Adrenal gland (tissue), 9 donors: ENCODE measurements at regions not wholly inside any gene's neighbourhood (a gene's known extent, or its start where the extent isn't known, plus 50 kb on each side); places are given as distances from the start of the nearest gene placed in this dataset.
A peak's percentile ranks its signal among the peaks of the same experiment; 100 is the strongest.
"Not testable (repeated sequence)": the region's sequence is repeated elsewhere in the genome, so short reads cannot be mapped to it uniquely, and the experiment has no call there.

Source experiments
- DNase-seq, 7 donors: peaks; one replicate each; pipeline ENCODE4 v3.0.0-alpha.2; 2019 to 2020
- H3K27ac ChIP-seq, 5 donors: fragments of 200-600 bp; sonication (generic) in 4 of 5; 1 replicate in 3 of 5; 2 replicates in 2 of 5; pipeline versions ENCODE4 v1.5.1 to v1.8.0; 2016 to 2020; ENCODE audit warnings: mild to moderate bottlenecking in 1 of 5
- H3K27me3 ChIP-seq: fragments of 200-600 bp; 2 replicates; pipeline ENCODE4 v1.8.0; 2021
- H3K36me3 ChIP-seq, 2 donors: fragments of 200-600 bp; replicated peaks in 1 of 2; 1 replicate in 1 of 2; 2 replicates in 1 of 2; pipeline versions ENCODE4 v1.5.1 to v1.8.0; 2018 to 2022
- H3K4me1 ChIP-seq, 2 donors: fragments of 200-600 bp; replicated peaks in 1 of 2; 1 replicate in 1 of 2; 2 replicates in 1 of 2; pipeline versions ENCODE4 v1.5.1 to v1.8.0; 2018 to 2021
- H3K4me3 ChIP-seq, 4 donors: fragments of 200-600 bp; sonication (generic) in 3 of 4; one replicate each; pipeline ENCODE4 v1.5.1; 2016 to 2018
- H3K9me3 ChIP-seq, 3 donors: fragments of 200-600 bp; sonication (generic) in 1 of 3; replicated peaks in 1 of 3; 1 replicate in 2 of 3; 2 replicates in 1 of 3; pipeline versions ENCODE4 v1.5.1 to v1.8.0; 2016 to 2021
- POLR2A ChIP-seq, 2 donors: fragments of 450-650 bp; IDR thresholded peaks; one replicate each; pipeline ENCODE4 v1.6.1; 2017; ENCODE audit warnings: antibody characterized with exemption in 2 of 2, mild to moderate bottlenecking in 2 of 2, moderate library complexity in 1 of 2
- WGBS, 4 donors: extraction: QIAGEN DNeasy Blood & Tissue Kit in 2 of 4; methylation state at CpG; one replicate each; pipeline versions ENCODE4 v1.1.5 to v1.1.7; 2013 to 2017; 5-methylcytosine and 5-hydroxymethylcytosine counted together
- intact Hi-C, 2 donors: fragments of 100-400 bp; cut with DNase I; formaldehyde crosslinking; loops; one replicate each; pipeline versions ENCODE4 v1.14.1 to v1.15.0; 2022 to 2023
- TF ChIP-seq, protein P1 (sequence below), 6 experiments: fragments of 450-650 bp in 4 of 6; fragments of 200-600 bp in 2 of 6; sonication (generic) in 1 of 6; IDR thresholded peaks; 1 replicate in 5 of 6; 2 replicates in 1 of 6; pipeline versions ENCODE4 v1.5.1 to v1.8.0; 2016 to 2021; ENCODE audit warnings: antibody characterized with exemption in 6 of 6, mild to moderate bottlenecking in 2 of 6, moderate library complexity in 1 of 6
- donor health status: healthy with polysubstance abuse.
- donor health status: Bipolar disorder and iron deficiency.
- donor health status: DM: yes; HTN: yes; CAD: no.
- donor health status: DM: no; HTN: no; CAD: no.
- donor health status: DM: no; HTN: no; CAD: no.

DNA sequence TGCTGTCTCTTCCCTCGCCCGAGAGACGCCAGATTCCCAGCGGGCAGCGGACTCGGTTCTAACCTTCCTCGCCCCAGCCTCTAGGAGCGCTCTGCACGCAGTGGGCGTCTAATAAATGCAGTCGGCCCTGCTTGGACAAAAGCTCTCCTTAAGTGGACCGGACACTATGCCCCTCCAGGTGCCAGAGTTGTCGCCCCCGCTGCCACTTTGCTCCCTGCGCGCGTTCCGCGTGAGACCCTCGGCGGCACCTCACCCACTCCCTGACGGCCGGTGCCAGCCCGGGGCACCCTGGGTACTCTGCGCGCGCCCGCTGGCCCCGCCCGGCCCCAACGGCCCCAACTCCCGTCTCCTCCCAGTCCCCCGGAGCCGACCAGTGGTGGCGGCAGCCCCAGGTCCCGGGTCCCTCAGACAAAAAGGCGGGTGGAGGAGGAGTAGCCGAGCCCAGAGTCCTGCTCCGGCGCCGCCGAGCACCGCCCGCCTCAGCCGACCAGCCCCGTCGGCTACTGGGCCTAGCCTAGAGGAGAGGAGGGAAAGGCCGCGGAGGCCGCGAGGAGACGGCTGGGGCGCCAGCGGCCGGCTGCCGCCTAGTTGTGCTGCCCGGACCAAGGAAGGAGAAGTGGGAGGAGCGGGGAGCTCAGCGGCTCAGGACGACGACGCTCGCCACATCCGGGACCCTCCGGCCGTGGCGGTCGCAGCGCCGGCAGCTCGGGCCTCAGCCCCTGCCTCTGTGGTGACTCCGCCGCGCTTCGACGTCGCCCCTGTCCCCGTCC lies 123.0 kb downstream of the GOSR1 start:
- TF ChIP-seq, protein P1, sequence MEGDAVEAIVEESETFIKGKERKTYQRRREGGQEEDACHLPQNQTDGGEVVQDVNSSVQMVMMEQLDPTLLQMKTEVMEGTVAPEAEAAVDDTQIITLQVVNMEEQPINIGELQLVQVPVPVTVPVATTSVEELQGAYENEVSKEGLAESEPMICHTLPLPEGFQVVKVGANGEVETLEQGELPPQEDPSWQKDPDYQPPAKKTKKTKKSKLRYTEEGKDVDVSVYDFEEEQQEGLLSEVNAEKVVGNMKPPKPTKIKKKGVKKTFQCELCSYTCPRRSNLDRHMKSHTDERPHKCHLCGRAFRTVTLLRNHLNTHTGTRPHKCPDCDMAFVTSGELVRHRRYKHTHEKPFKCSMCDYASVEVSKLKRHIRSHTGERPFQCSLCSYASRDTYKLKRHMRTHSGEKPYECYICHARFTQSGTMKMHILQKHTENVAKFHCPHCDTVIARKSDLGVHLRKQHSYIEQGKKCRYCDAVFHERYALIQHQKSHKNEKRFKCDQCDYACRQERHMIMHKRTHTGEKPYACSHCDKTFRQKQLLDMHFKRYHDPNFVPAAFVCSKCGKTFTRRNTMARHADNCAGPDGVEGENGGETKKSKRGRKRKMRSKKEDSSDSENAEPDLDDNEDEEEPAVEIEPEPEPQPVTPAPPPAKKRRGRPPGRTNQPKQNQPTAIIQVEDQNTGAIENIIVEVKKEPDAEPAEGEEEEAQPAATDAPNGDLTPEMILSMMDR (IDR thresholded peaks at IDR 0.05), result peak; percentile 41 to 69 (median 60)
- peak; percentile 82 to 92 for TF ChIP-seq POLR2A (IDR thresholded peaks at IDR 0.05)
- H3K9me3 ChIP-seq, result no peaks in the 10 kb centered on the region
- intact Hi-C loops, result no loop called here
- peak overlapping the region in 3 of 4 donors; percentile 40 to 72 (median 71) for H3K4me3 ChIP-seq
- WGBS, 4 donors, result 0 to 1% (median 0%) methylated on average over 16 to 78 of the region's 78 CpGs
- no peaks in the 10 kb centered on the region for H3K27me3 ChIP-seq
- no peaks in the 10 kb centered on the region for H3K36me3 ChIP-seq
- DNase-seq, result peak; percentile 81 to 88 (median 85)
- peak overlapping the region; percentile 90 to 97 (median 95) for H3K27ac ChIP-seq
- peaks cover 0 to 22% of the 10 kb centered on the region in 2 donors for H3K4me1 ChIP-seq

DNA sequence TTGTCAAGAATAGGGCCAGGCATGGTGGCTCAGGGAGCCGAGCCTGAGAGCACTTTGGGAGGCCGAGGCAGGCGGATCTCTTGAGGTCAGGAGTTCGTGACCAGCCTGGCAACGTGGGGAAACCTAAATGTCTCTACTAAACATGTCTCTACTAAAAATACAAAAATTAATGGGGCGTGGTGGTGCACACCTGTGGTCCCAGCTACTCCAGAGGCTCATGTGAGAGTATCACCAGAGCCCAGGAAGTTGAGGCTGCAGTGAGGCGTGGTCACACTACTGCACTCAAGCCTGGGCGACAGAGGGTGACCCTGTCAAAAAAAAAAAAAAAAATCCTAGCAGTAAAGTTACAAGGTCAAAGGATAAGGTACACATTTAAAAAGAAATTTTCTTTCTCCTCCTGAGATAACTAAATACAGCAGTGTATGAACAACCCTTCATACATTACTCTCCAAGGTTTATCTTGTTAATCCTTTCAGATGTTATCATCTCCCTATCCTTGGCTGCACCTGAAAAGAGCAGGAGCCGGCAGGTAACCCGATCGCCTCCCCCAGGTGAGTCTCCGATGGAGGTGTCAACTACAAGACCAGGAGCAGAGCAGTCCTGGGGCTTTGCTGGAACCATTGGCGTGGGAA lies 122.3 kb downstream of the GOSR1 start:
- 43 to 46% (median 44%) methylated on average over 13 of the region's 13 CpGs for WGBS, 4 donors
- Histone ChIP-seq H3K36me3 (no peaks in the 10 kb centered on the region), H3K27ac (peak overlapping the region; percentile 90 to 97 (median 95)), H3K27me3 (no peaks in the 10 kb centered on the region), H3K4me1 (peaks cover 0 to 16% of the 10 kb centered on the region in 2 donors), H3K4me3 (peak overlapping the region in 2 of 4 donors; percentile 71 to 72), H3K9me3 (no peaks in the 10 kb centered on the region)
- DNase-seq, result no peak
- intact Hi-C loops, result no loop called here
- TF ChIP-seq POLR2A (IDR thresholded peaks at IDR 0.05), result no peak
- TF ChIP-seq, protein P1 (IDR thresholded peaks at IDR 0.05), result no peak

DNA sequence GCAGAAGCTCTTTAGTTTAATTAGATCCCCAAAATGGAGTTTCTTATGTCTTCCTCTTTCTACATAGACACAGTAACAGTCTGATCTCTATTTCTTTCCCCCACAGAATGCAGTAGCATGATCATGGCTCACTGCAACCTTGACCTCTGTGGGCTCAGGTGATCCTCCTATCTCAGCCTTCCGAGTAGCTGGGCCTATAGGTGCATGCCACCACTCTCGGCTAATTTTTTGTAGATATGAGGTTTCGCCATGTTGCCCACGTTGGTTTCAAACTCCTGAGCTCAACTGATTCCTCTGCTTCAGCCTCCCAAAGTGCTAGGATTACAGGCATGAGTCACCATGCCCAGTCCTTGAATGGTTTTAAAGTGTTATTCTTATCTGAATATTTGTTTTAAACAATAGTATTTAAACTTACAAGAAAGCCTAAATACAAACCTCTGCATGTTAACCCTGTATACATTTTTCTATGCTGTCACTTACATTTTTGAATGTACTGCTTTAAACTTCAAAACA lies 120.6 kb downstream of the GOSR1 start:
- DNase-seq, result peak in 1 of 7 donors; percentile 15
- WGBS, 4 donors, result 48 to 61% (median 59%) methylated on average over 4 of the region's 4 CpGs
- TF ChIP-seq POLR2A (IDR thresholded peaks at IDR 0.05), result no peak
- TF ChIP-seq, protein P1 (IDR thresholded peaks at IDR 0.05), result no peak
- Histone ChIP-seq H3K36me3 (no peaks in the 10 kb centered on the region), H3K9me3 (no peaks in the 10 kb centered on the region), H3K27me3 (no peaks in the 10 kb centered on the region), H3K27ac (no peak overlapping the region), H3K4me1 (peaks cover 0 to 15% of the 10 kb centered on the region in 2 donors), H3K4me3 (no peak overlapping the region)
- intact Hi-C loops, result no loop called here

DNA sequence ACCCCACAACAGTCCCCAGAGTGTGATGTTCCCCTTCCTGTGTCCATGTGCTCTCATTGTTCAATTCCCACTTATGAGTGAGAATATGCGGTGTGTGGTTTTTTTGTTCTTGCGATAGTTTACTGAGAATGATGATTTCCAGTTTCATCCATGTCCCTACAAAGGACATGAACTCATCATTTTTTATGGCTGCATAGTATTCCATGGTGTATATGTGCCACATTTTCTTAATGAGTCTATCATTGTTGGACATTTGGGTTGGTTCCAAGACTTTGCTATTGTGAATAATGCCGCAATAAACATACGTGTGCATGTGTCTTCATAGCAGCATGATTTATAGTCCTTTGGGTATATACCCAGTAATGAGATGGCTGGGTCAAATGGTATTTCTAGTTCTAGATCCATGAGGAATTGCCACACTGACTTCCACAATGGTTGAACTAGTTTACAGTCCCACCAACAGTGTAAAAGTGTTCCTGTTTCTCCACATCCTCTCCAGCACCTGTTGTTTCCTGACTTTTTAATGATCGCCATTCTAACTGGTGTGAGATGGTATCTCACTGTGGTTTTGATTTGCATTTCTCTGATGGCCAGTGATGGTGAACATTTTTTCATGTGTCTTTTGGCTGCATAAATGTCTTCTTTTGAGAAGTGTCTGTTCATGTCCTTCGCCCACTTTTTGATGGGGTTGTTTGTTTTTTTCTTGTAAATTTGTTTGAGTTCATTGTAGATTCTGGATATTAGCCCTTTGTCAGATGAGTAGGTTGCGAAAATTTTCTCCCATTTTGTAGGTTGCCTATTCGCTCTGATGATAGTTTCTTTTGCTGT lies 120.0 kb downstream of the GOSR1 start:
- H3K36me3 ChIP-seq, DNase-seq, H3K27me3 ChIP-seq, H3K9me3 ChIP-seq, H3K4me3 ChIP-seq, H3K27ac ChIP-seq, intact Hi-C loops, H3K4me1 ChIP-seq: not testable (repeated sequence)
- 87 to 100% (median 94%) methylated on average over 6 of the region's 8 CpGs for WGBS, 4 donors

DNA sequence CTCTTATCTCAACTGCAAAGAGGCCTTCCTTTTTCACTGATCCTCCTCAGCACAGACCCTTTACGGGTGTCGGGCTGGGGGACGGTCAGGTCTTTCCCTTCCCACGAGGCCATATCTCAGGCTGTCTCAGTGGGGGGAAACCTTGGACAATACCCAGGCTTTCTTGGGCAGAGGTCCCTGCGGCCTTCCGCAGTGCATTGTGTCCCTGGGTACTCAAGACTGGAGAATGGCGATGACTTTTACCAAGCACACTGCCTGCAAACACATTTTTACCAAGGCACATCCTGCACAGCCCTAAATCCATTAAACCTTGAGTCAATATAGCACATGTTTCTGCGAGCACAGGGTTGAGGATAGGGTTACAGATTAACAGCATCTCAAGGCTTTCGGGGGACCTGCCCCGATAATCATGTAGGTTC lies 117.8 kb downstream of the GOSR1 start:
- H3K4me1 ChIP-seq, H3K9me3 ChIP-seq, H3K27me3 ChIP-seq, intact Hi-C loops, DNase-seq, H3K4me3 ChIP-seq, H3K27ac ChIP-seq, H3K36me3 ChIP-seq: not testable (repeated sequence)
- 88 to 94% (median 89%) methylated on average over 8 to 10 of the region's 10 CpGs for WGBS, 4 donors
